ENCODE measurements at regions not wholly inside any gene's neighbourhood (a gene's known extent, or its start where the extent isn't known, plus 50 kb on each side); places are given as distances from the start of the nearest gene placed in this dataset.

GRCh38 chr11:45347348-45348082, 61.4 kb upstream of the SYT13 start:
- no peak for DNase-seq (ENCODE audit: low read depth)

GRCh38 chr11:45345491-45345890, 59.4 kb upstream of the SYT13 start:
- DNase-seq (ENCODE audit: low read depth) = no peak

GRCh38 chr11:45344028-45344427, 57.9 kb upstream of the SYT13 start:
- no peak for DNase-seq (ENCODE audit: low read depth)

- no peak for DNase-seq (ENCODE audit: low read depth)
Observed at GRCh38 chr11:45343444-45343843, 57.3 kb upstream of the SYT13 start.

GRCh38 chr11:45341372-45341771, 55.2 kb upstream of the SYT13 start:
- no peak for DNase-seq (ENCODE audit: low read depth)

DNA sequence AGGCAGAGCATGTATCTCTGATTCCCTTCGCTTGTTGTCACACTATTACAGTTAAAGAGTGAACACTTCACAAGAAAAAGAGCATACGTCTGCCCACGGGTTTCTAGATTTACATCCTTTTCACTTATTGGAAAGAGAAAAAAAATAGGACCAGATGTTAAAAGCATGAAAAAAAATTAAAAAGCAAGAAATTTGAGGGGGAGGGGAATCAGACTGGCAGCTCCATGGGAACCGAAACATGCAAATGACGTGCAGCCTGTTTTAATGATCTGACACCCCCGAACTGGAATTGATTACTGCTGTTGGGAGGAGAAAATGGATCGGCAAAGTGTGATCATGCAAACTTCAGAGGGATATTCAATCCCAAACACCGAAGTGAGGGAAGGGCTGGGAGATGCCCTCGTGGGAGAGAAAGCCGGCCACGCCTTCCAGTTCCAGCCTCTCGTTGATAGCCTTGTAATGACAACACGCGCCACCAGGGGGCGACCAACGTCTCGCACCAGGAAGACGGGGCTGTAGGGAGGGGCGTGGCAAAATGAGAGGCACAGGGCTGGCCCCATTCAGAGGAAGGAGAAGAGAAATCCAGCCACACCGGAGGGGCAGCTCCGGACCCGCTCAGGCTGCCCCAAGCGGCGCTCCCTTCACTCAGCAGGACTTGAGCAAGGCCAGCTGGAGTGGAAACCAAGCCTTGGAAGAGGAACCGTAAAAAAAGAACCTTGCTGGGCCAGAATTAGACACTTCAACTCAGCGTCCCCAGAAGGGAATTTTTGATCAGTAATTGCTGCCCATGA, 53.8 kb upstream of the SYT13 start:
- peak; percentile 91 for DNase-seq (ENCODE audit: low read depth)

DNA sequence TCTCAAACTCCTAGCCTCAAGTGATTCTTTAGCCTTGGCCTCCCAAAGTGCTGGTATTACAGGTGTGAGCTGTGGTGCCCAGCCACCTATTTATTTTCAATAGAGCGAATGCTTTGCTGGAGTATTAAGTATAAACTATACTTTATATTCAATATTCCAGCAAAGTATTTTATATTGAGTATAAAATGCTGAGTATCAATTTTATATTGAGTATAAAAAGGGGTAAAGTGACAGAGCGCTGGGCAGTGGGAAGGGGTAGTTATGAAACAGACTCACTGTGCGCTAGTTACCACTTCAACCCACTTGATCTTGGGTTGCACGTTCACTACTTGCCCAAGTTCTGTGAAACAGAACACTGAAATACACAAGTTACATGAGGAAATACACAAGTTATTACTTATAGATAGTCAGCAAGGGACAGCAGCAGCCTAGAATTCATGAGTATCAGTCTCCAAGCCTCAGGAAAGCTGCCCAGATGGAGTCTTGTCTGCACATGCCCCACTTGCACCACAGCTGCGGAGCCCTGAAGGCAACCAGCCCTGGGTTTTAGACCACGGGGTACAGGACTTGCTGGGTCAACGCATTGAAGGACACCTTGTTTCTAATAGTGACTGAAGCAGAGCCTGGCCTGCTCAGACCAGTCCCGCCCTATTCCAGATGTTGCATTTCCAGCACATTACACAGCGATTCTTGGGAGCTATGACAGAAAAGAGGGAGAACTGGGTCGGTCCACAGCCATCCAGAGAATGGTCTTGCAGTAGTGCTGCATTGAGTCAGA, 51.6 kb upstream of the SYT13 start:
- DNase-seq (ENCODE audit: low read depth) = no peak

- DNase-seq (ENCODE audit: low read depth) = no peak
Observed at GRCh38 chr11:45336136-45336535, 50.0 kb upstream of the SYT13 start.

All from stimulated activated CD8-positive, alpha-beta memory T cell treated with anti-CD3 and anti-CD28 coated beads, Interleukin-7, amount 100 ng/mL, for 24 hours (primary cell).